ENCODE measurements at regions not wholly inside any gene's neighbourhood (a gene's known extent, or its start where the extent isn't known, plus 50 kb on each side); places are given as distances from the start of the nearest gene placed in this dataset.

GRCh38 chr9:92179286-92180001 lies 64.2 kb upstream of the SPTLC1 start:
- no peak overlapping the region for H3K4me3 ChIP-seq (ENCODE audit: low read length)
- no peak for TF ChIP-seq CTCF (conservative IDR thresholded peaks at IDR 0.05; ENCODE audit: low read length)
- DNase-seq (ENCODE audit: low read depth), result no peak

DNA sequence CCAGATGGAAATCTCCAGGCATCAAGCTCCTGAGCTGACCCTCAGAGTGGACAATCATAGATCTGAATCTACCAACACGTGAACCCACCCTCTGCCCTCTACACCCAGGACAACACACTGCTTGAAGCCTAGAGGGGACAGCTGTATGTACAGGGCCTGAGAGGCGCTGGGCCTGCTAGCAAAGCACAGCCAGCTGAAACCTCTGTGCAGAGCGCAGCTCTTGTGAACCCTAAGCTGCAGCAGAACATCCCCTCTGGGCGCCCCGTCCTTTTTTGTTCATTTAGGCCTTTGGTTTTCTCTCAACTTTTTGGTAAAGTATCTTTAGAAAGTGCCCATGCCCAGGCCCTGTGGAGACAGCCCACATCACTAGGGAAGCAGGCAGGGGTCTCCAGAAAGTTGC lies 62.4 kb upstream of the SPTLC1 start:
- no peak overlapping the region for H3K4me3 ChIP-seq (ENCODE audit: low read length)
- TF ChIP-seq CTCF (conservative IDR thresholded peaks at IDR 0.05; ENCODE audit: low read length), result no peak
- no peak for DNase-seq (ENCODE audit: low read depth)

DNA sequence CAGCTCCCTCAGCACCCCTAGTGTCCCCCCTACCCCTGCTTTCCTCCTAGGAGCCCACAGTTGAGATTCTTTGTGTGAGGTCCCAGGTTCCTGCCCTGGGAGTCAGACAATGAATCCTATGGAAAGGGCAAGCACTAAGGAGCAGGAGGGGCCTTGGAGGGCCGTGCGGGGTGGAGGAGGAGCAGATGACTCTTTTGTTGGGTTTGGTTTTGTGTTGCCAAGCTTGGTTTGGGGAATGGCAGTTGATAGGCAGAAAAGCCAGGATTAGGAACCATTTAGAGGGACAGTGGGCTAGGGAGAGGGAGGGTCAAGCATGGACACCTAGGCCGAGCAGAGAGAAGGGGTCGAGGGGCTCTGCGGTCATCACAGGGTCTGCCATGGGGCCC lies 61.6 kb upstream of the SPTLC1 start:
- no peak overlapping the region for H3K4me3 ChIP-seq (ENCODE audit: low read length)
- no peak for DNase-seq (ENCODE audit: low read depth)
- TF ChIP-seq CTCF (conservative IDR thresholded peaks at IDR 0.05; ENCODE audit: low read length), result no peak

- no peak overlapping the region for H3K4me3 ChIP-seq (ENCODE audit: low read length)
- peak; percentile 4 for DNase-seq (ENCODE audit: low read depth)
- TF ChIP-seq CTCF (conservative IDR thresholded peaks at IDR 0.05; ENCODE audit: low read length), result peak; percentile 38
Observed at GRCh38 chr9:92176068-92176799, 61.0 kb upstream of the SPTLC1 start.

- H3K4me3 ChIP-seq (ENCODE audit: low read length), result no peak overlapping the region
- TF ChIP-seq CTCF (conservative IDR thresholded peaks at IDR 0.05; ENCODE audit: low read length), result no peak
- DNase-seq (ENCODE audit: low read depth), result no peak
Observed at GRCh38 chr9:92175441-92175840, 60.2 kb upstream of the SPTLC1 start.

DNA sequence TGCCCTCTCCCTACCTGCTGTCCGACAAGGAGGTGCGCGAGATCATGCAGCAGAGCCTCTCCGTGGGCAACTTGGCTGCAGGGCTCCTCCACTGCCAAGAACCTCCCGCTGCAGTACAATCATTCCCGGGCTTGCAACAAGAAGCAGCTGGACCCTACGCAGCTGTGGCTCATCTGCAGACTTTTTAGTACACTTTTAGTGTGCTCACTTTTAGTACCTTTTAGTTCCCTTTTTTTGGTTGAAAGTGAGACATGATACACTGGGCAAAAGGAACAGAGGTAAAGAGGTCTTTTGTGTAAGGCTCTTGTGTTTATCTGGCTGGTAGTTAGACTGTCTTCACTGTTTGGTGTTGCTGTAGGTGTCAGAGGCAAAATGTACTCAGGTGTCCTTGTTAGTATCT lies 58.1 kb upstream of the SPTLC1 start:
- H3K4me3 ChIP-seq (ENCODE audit: low read length), result no peak overlapping the region
- TF ChIP-seq CTCF (conservative IDR thresholded peaks at IDR 0.05; ENCODE audit: low read length), result no peak
- no peak for DNase-seq (ENCODE audit: low read depth)

GRCh38 chr9:92171822-92172221 lies 56.6 kb upstream of the SPTLC1 start:
- no peak overlapping the region for H3K4me3 ChIP-seq (ENCODE audit: low read length)
- TF ChIP-seq CTCF (conservative IDR thresholded peaks at IDR 0.05; ENCODE audit: low read length), result no peak
- DNase-seq (ENCODE audit: low read depth), result no peak

Measured in AG10803 (cell line).